ENCODE measurements at regions not wholly inside any gene's neighbourhood (a gene's known extent, or its start where the extent isn't known, plus 50 kb on each side); places are given as distances from the start of the nearest gene placed in this dataset.
A peak's percentile ranks its signal among the peaks of the same experiment; 100 is the strongest.

GRCh38 chr3:153305189-153305588 is 143.2 kb downstream of the RAP2B start:
- Histone ChIP-seq H3K27me3 (no peaks in the 10 kb centered on the region), H3K4me2 (no peak overlapping the region), H3K4me3 (no peak overlapping the region), H4K20me1 (ENCODE audit: low read depth) (no peaks in the 10 kb centered on the region), H3F3A (ENCODE audit: low read depth) (no peaks in the 10 kb centered on the region), H2AFZ (replicated peaks) (no peak overlapping the region), H3K36me3 (no peaks in the 10 kb centered on the region), H3K79me2 (ENCODE audit: low read depth) (no peaks in the 10 kb centered on the region), H3K27ac (no peak overlapping the region), H3K9ac (no peak overlapping the region), H3K9me3 (ENCODE audit: low read depth) (no peaks in the 10 kb centered on the region), H3K4me1 (no peaks in the 10 kb centered on the region)
- Mint-ChIP-seq H3K4me1 (peaks cover 13% of the 10 kb centered on the region), H3K4me3 (no peak overlapping the region), H3K27me3 (ENCODE audit: insufficient read depth, low read depth) (no peaks in the 10 kb centered on the region), H3K36me3 (no peaks in the 10 kb centered on the region), H3K27ac (no peak overlapping the region), H3K9me3 (no peaks in the 10 kb centered on the region)
- TF ChIP-seq EZH2 (IDR thresholded peaks at IDR 0.05), result no peak
- no peak for TF ChIP-seq EZH2phosphoT487 (IDR thresholded peaks at IDR 0.05)
- no peak for TF ChIP-seq CTCF (IDR thresholded peaks at IDR 0.05)
- no peak for DNase-seq (ENCODE audit: low spot score)

- Histone ChIP-seq H3K4me3 (no peak overlapping the region), H3K27me3 (no peaks in the 10 kb centered on the region), H3K9me3 (ENCODE audit: low read depth) (no peaks in the 10 kb centered on the region), H3K79me2 (ENCODE audit: low read depth) (no peaks in the 10 kb centered on the region), H3K4me1 (no peaks in the 10 kb centered on the region), H3K4me2 (no peak overlapping the region), H3K9ac (no peak overlapping the region), H3K36me3 (no peaks in the 10 kb centered on the region), H2AFZ (replicated peaks) (no peak overlapping the region), H3F3A (ENCODE audit: low read depth) (no peaks in the 10 kb centered on the region), H4K20me1 (ENCODE audit: low read depth) (no peaks in the 10 kb centered on the region), H3K27ac (no peak overlapping the region)
- H3K36me3 Mint-ChIP-seq, result no peaks in the 10 kb centered on the region
- no peak for TF ChIP-seq EZH2phosphoT487 (IDR thresholded peaks at IDR 0.05)
- TF ChIP-seq CTCF (IDR thresholded peaks at IDR 0.05), result no peak
- no peak for TF ChIP-seq EZH2 (IDR thresholded peaks at IDR 0.05)
- peaks cover 3% of the 10 kb centered on the region for H3K4me1 Mint-ChIP-seq
- H3K9me3 Mint-ChIP-seq, result no peaks in the 10 kb centered on the region
- no peak overlapping the region for H3K4me3 Mint-ChIP-seq
- no peaks in the 10 kb centered on the region for H3K27me3 Mint-ChIP-seq (ENCODE audit: insufficient read depth, low read depth)
- DNase-seq (ENCODE audit: low spot score), result no peak
- H3K27ac Mint-ChIP-seq, result no peak overlapping the region
These were observed 149.5 kb downstream of the RAP2B start for GRCh38 chr3:153311541-153311940.

GRCh38 chr3:153313302-153313965 is 151.4 kb downstream of the RAP2B start:
- Histone ChIP-seq H2AFZ (replicated peaks) (peak overlapping the region; percentile 88), H3K4me1 (no peaks in the 10 kb centered on the region), H3K9ac (no peak overlapping the region), H3K4me2 (no peak overlapping the region), H3K79me2 (ENCODE audit: low read depth) (no peaks in the 10 kb centered on the region), H3K9me3 (ENCODE audit: low read depth) (no peaks in the 10 kb centered on the region), H3K4me3 (no peak overlapping the region), H3K27ac (no peak overlapping the region), H3K27me3 (no peaks in the 10 kb centered on the region), H4K20me1 (ENCODE audit: low read depth) (no peaks in the 10 kb centered on the region), H3F3A (ENCODE audit: low read depth) (no peaks in the 10 kb centered on the region), H3K36me3 (no peaks in the 10 kb centered on the region)
- DNase-seq (ENCODE audit: low spot score), result no peak
- TF ChIP-seq EZH2phosphoT487 (IDR thresholded peaks at IDR 0.05), result no peak
- no peak for TF ChIP-seq EZH2 (IDR thresholded peaks at IDR 0.05)
- no peak for TF ChIP-seq CTCF (IDR thresholded peaks at IDR 0.05)
- H3K4me1 Mint-ChIP-seq, result peaks cover 3% of the 10 kb centered on the region
- peaks cover 3% of the 10 kb centered on the region for H3K9me3 Mint-ChIP-seq
- H3K4me3 Mint-ChIP-seq, result no peak overlapping the region
- no peaks in the 10 kb centered on the region for H3K36me3 Mint-ChIP-seq
- no peak overlapping the region for H3K27ac Mint-ChIP-seq
- no peaks in the 10 kb centered on the region for H3K27me3 Mint-ChIP-seq (ENCODE audit: insufficient read depth, low read depth)
